HG03060 (cell line): ENCODE measurements at regions not wholly inside any gene's neighbourhood (a gene's known extent, or its start where the extent isn't known, plus 50 kb on each side); places are given as distances from the start of the nearest gene placed in this dataset.
"Not testable (repeated sequence)": the region's sequence is repeated elsewhere in the genome, so short reads cannot be mapped to it uniquely, and the experiment has no call there.

Experiments used
- ATAC-seq: cut with Tn5 transposase; IDR thresholded peaks from one replicate; pipeline ENCODE4 v1.9.1; 2021; ENCODE audit warnings: low read depth, moderate number of reproducible peaks; ENCODE audit not compliant: unreplicated experiment

DNA sequence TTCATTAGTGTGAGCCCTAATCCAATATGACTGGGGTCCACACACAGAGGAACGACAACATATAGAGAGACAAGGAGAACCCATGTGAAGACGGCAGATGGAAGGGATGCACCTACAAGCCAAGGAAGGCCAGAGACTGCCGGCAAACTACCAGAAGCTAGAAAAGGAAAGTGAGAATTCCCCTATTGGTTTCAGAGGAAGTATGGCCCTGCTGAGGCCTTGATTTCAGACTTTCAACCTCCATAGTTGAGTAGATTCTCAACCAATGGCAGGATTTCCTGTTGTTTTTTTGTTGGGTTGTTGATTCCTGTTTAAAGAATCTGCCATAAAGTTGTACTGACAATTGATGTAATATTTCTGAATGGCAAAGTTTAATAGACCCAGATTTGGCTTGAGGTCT, 241.5 kb downstream of the SATB2 start:
- peak; percentile 82 for ATAC-seq

DNA sequence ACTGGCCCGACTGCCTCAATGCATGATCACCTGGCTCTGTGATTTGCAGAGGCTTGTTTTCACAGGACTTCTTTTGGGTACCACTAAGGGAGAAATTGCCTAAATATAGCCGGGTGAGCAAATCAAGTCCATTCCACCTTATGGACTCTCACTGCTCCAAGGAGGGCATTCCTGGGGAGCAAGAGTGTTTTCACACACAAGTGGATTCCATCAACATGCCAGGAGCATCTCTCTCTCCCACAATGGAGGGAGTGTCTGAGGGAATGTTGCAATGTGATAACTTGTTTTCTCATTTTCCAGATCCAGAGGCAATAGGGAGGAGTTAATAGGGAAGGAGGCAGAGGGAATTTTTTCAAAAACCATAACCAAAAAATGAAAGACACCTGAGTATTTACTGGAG, 250.7 kb downstream of the SATB2 start:
- ATAC-seq, result no peak

DNA sequence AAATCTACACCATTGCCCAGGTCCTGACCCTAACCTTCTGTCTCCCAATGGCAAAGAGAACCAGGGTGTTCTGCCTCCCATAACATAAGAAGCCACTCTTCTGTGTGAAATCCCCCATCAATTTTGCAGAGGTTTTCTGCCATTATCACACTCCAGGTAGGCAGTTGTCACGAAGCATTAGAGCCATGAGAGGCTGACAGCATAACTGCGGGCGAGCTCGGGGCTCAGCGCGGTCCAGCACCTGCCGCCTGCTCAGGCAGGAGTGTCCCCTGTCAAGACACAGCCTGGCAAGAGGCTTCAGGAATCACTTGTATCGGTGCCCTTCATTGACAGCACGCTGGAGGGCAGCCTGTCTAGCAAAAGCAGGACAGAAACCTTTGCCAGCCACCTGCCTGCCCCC, 251.2 kb downstream of the SATB2 start:
- no peak for ATAC-seq

DNA sequence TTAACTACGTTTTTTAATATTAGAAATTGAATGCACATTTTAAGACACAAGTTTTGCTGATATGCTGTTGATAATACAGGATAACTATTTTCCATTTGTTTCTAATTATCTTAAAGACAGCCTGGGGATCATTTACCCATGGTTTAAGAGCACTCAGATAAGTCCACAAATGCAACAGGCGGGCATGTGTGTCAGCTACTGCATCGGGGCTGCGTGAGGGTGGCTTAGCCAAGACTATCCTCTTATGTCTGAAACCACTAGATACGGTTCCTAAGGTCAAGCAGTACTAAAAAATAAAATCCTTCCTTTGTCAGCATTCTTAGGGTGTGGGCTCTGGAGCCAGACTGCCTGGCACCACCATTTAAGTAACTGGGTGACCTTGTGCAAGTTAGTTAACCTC, 254.8 kb downstream of the SATB2 start:
- no peak for ATAC-seq

DNA sequence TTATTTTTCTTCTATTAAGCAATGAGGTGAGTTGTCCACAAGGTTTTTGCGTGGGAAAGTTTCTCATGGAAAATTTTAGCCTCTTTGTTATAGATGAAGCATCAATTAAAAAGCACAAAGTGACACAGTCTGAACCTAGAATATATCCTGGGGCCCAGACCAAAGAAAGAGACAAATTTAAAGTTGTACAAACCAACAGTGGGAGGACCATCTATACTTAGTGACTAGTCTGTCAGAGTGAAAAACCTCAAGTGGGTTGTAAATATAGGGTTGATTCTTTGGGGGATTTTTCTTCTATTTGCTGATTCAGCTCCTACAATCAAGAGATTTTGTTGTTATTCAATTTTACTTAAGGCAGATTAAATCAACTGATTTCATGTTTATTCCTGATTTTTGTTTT, 256.2 kb downstream of the SATB2 start:
- ATAC-seq, result no peak

DNA sequence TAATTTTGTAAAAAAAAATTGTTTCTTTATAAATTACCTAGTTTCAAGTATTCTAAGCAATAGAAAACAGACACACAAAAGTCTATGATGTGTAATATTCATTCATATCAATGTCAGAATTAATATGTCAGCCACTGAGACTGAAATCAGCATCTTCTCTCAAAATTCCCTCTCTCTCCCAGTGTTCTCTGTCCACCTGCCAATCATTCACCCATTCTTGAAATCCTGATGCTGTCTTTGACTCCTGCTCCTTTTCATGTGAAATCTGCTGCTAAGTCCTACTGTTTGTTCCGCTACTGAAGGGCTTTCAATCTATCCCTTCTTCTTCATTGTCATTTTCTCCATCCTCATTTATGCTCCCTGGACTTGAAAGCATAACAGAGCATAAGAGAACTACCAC, 257.9 kb downstream of the SATB2 start:
- ATAC-seq, result no peak

DNA sequence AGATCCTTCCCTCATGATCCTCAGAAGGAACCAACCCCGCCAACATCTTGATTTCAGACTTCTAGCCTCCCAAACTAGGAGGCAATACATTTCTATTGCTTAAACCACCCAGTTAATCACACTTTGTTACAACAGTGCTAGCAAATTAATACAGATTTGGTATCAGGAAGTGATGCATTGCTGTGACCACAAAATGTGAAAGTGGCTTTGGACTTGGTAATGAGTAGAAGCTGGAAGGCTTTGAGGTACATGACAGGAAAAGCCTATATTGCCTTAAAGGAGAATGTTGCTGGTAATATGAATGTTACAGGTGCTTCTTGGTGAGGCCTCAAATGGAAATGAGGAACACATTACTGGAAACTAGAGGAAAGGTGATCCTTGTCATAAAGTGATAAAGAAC, 260.3 kb downstream of the SATB2 start:
- no peak for ATAC-seq

DNA sequence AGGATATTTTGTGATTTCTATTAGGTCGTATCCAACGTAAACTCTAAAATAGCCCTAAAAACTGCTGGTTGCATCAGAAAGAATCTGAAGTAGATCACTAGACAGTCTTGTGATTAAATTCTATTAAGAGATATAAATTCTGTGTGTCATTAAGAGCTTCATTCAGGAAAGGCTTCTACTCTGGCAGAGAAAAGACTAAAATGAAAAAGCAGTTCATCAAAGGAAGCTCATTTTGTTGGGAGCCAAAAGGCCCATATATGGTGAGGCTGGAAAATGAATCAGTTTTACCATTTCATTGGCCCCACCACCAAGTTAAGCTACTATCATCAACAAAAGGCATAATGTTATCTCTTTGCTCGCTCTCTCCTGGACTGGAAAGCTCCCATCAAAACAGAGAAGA, 261.1 kb downstream of the SATB2 start:
- no peak for ATAC-seq

DNA sequence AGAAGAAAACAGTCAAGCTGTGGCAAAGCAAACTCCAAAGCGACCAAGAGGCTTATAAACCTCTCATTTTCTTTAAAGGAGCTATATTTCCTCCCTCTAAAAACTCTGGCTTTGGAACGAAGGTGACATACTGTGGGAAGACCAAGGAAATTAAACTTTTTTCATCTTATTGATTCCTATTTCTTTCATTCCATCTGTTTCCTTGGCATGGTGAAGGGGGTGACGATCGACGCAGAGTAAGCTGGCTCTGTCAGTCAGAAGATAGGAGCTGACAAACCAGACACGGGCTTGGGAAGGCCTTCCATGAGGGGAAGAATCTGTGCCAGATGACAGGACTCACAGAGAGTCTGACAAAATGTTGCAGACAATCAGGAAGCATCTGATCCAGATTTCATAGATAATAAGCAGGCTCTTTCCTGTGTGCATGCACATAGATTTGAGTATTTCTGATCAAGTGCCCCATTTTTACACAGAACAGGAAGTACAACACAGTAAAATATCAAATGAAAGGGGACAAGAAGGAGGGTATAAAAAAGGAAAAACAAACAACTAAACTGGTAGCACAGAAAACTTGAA, 261.7 kb downstream of the SATB2 start:
- no peak for ATAC-seq

DNA sequence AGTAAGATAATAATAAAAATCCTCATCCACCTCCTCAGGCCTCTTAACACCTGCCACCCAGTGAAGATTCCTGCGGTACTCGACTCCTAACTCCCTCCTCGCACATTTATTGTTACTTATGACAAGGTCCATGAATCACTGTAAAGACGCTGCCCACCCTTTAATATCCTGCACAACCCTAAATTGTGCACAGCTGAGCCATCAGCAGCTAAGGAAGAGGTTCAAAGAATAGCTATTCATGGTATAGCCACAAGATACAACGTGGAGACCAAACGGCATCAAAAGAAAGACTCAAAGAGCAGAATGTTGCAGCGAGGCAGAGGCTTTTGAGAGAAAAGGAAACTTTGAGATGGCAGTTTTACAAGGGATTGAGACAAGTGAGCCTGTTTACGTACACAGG, 266.3 kb downstream of the SATB2 start:
- ATAC-seq, result no peak

DNA sequence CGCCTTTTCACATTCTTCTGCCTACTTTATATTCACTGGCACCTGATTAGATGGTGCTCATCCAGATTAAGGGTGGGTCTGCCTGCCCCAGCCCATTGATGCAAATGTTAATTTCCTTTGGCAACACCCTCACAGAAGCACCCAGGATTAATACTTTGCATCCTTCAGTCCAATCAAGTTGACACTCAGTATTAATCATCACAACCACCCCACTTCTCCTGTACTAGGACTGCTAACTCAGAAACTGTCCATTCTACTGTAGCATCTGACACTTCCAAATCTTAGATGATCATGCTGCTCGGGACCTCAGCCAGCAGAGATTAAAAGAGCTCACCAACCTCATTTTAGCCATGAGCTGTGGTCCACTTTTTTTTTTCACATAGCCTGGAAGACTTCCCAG, 268.5 kb downstream of the SATB2 start:
- ATAC-seq, result no peak

DNA sequence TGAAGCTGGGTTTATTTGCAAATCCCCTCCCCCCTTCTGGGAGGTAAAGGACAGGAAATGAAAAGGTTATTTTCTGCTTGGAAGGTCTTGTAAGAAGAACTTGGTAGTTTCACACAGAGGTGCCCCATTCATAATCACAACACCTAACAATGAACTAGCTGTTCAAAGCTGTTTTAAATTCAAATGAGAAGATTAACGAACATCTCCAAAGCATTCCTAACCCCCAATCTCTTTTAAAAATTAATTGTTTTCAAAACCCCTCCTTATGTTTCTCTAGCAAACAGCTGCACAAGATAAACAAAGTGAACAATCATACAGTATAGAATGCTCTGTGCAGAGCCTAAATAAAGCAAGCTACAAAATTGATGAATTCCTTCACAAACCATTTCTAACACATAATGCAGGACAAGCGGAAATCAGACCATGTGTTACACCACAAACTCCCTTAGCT, 271.4 kb downstream of the SATB2 start:
- ATAC-seq, result no peak

DNA sequence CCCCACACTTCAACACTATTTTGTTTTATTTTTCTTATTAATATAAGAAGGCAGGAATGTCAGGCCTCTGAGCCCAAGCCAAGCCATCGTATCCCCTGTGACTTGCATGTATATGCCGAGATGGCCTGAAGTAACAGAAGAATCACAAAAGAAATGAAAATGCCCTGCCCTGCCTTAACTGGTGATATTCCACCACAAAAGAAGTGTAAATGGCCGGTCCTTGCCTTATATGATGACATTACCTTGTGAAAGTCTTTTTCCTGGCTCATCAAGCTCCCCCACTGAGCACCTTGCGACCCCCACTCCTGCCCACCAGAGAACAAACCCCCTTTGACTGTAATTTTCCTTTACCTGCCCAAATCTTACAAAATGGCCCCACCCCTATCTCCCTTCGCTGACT, 272.6 kb downstream of the SATB2 start:
- not testable (repeated sequence) for ATAC-seq

DNA sequence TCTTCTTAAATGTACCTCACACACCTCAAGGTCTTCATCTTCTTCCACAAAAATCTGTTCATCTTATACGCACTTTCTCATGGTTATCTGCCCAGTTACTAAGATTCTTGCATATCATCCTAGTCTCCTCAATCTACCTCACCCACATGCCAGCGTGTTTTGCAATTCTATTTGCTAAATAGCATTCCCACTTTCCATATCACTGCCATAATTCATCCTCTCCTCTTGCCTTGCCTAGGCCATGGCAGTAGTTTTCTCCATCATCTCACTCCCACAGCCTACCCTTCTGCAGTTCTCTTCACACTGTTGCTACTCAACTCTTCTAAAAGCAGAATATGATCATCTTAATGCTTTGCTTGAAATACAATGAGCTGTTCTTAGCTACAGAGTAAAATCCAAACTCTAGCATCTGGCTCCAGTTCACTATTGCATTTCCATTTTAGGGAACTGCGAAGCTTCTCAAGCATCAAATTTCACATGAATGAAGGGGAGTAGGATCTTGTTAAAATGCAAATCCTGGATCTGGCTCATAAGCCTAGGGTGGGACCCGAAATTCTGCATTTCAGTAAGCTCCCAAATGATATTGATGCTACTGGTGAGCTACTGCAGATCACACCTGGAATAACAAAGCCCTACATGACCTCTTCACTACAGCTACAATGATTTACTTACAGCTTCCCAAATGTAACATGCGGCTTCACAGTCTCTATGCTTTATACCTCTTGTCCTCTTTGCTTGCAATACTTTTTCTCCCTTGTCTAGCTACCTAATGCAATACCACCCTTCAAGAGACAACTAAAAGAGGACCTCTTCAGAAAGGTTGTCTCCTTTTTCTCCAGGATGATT, 293.9 kb downstream of the SATB2 start:
- no peak for ATAC-seq

DNA sequence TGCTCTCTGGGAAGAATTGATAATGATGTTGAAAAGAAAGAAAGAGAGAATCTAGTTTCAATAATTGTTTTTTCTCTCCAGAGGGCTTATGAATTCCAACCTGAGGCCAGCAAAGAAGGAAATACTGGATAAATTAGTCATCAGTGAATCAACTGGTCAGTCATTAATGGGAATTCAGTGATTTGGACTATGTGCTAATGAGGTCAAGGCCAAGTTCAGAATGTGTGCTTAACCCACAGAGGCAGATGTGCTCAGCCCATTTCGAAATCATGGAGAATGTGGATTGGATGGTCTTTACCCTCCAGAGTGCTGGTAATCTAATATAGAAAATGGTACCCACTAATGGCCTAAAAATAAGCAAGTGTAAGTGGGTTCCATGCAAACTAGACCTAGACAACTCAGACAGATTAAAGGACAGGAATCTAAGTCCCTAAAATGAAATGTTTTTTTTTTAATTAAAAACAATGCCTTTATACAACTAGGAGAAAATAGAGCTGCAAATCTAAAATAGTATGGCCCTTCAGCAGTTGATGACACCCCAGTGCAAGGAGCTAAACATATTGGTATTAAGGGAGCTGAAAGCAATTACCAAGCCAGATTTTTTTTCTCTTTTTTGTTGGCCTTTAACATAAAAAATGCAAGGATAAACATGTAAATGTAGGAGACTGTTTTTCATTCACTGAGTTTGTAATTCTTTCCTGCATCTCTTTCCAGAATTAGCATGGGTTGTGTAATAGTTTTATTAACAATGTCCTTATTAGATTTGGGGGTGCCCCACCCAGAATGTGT, 296.9 kb downstream of the SATB2 start:
- ATAC-seq, result no peak

DNA sequence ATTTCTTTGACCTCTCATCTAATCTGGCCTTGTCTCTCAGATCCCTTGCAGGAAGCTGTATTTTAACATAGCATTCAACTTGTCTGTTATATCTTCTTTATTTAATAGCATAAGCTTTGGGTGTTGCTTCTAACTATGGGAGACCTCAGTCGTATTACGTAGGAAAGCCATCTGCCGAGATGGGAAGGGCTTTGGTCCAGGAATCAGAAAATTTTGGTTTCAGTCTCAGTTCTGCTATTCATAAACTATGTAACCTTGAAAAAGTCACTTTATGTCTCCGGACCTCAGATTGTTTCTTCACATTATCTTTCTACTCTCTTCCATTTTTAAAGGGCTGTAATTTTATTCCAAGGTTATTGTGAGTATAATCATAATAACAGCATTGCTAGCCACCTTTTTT, 297.7 kb downstream of the SATB2 start:
- ATAC-seq, result no peak

DNA sequence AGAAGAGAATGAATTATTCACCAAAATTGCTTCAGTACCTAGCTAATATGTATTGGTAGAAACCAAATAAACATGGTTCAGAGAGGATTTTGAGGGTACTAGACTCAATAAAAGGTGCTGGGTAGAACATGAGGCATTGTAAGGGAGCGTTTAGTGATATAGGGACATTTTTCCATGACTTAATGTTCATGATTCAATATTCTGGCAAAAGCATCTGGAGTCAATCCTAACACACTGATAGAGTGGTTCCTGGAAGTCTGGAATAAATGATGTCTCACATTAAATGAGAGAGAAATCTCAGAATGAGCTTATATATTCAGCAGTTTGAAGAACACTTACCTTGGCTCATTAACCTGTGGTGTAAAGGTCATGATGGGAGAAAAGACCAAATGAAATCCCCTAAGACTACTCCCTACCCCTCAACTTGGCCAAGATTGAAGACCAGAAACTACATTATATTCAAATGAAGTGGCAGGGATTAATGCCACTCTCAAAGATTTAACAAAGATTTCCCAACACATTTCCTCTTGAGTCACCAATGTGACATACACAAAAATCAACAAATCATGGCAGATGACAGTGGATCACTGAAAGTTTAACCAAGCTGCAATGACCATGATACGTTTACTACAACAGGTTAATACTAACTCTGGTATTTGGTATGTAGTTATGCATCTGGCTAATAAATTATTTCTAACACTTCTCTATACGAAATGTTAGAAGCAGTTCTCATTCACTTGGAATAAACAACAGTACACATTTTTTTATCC, 309.5 kb downstream of the SATB2 start:
- ATAC-seq, result no peak

DNA sequence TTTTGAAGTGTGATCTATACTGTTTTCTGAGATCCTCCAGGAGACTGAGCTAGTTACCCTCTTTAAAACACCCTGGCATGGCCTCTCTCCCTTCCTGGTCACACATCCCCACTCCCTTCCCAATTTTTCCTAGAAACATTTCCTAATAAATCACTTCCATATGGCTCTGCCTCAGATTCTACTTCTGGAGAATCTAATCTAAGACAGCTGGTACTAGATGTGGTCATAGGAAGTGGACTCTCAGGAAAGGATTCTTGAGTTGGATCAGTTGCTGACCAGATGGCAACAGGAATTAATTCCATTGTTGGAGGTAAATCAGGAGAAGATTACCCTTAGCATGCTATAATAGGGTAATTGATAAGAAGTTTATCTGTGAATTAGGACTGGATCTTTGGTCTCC, 310.5 kb downstream of the SATB2 start:
- no peak for ATAC-seq

DNA sequence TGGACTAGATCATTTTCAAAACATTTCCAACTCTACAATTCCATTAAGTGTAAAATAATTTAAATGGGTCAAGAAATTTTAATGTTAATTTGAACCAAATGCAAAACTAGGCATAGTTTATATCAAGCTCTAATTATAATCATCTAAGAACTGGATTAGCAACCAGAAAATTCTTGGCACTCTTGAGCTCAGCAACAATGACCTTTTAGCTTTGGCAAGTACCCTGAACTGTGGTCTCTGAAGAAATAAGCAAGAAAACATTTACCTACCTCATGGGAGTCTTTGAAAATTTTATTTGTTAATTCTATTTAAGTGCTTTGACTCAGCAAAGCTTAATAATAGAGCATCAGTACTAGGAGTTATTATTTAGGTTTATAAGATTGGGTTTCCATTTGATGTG, 313.2 kb downstream of the SATB2 start:
- ATAC-seq, result no peak

DNA sequence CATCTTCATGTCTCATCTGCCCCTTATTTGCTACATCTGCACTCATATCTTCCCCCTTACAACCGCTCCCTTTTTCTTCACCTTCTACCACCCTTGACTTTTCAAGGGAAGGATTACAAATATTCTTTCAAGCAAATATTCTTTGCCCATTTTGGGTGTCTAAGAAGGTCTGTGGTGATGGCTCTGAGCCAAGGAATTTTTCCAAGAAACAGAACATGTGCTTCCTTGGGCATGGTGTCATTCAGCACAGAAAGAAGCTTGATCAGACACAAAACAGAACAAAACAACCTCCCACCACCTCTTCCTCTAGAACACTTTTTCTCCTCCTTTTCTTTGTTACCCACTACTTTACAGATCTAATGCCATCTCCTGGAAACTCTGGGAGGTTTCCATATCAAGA, 313.7 kb downstream of the SATB2 start:
- ATAC-seq, result no peak

DNA sequence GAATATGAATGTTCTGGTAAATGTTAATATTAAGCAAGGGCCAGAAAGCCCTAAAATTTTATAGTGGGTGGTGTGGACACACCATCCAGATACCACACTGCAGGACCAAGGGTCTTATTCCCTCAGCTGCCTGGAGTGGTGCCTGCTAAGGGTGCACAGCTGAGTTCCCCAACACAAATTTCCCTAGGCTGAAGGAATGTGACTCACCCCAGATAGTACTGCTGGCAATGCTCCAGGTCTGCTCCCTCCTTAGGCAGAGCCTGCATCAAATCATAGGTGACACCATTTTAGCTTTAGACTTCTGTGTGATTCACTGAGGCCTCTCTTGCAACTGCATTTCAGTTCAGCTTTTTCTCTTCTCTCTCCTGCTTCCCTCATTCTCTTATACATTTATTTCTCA, 321.1 kb downstream of the SATB2 start:
- ATAC-seq, result no peak
